ENCODE measurements at regions not wholly inside any gene's neighbourhood (a gene's known extent, or its start where the extent isn't known, plus 50 kb on each side); places are given as distances from the start of the nearest gene placed in this dataset.
"Not testable (repeated sequence)": the region's sequence is repeated elsewhere in the genome, so short reads cannot be mapped to it uniquely, and the experiment has no call there.

DNA sequence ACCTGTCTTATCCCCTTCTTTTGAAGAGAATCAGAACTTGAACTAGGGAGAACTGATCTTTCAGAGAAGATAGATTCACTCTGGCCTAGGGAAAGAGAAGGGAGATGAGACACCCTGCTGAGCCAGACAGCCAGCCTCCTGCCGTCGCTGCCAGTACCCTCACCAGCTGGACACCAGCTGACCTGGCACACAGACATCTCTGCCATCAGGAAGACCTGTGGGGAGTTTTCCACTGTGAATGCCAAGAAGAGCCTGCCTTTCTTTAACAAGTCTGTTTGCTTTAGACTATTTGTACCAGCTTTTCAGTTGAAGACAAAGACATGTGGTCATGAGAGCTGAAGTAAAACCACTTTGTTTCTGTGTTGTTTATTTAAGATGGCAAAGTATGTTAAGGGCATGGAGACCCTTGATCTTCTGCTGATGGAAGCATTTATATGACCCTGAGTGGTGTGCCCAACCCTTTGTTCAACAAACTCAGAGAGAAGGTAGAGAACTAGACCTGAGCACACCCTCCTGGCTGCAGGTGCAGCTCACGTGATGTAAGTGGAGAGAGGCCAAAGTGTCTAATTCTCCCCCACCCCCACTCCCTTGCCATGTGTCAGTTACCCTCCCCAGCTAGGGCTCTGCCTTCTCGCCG, 82.3 kb upstream of the SLC24A3 start:
- H3K36me3 ChIP-seq (replicated peaks in 1 of 2), result no peaks in the 10 kb centered on the region
- H3K9me3 ChIP-seq (replicated peaks in 1 of 3), result no peaks in the 10 kb centered on the region
- no peaks in the 10 kb centered on the region for H3K27me3 ChIP-seq
- H3K27ac ChIP-seq, result no peak overlapping the region
- DNase-seq, result no peak
- H3K4me3 ChIP-seq, result no peak overlapping the region
- TF ChIP-seq, protein P1, sequence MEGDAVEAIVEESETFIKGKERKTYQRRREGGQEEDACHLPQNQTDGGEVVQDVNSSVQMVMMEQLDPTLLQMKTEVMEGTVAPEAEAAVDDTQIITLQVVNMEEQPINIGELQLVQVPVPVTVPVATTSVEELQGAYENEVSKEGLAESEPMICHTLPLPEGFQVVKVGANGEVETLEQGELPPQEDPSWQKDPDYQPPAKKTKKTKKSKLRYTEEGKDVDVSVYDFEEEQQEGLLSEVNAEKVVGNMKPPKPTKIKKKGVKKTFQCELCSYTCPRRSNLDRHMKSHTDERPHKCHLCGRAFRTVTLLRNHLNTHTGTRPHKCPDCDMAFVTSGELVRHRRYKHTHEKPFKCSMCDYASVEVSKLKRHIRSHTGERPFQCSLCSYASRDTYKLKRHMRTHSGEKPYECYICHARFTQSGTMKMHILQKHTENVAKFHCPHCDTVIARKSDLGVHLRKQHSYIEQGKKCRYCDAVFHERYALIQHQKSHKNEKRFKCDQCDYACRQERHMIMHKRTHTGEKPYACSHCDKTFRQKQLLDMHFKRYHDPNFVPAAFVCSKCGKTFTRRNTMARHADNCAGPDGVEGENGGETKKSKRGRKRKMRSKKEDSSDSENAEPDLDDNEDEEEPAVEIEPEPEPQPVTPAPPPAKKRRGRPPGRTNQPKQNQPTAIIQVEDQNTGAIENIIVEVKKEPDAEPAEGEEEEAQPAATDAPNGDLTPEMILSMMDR (IDR thresholded peaks at IDR 0.05), result no peak
- TF ChIP-seq POLR2A (IDR thresholded peaks at IDR 0.05), result no peak
- no peaks in the 10 kb centered on the region for H3K4me1 ChIP-seq (replicated peaks in 1 of 2)
- 62 to 79% (median 75%) methylated on average over 5 of the region's 5 CpGs for WGBS, 4 donors
- intact Hi-C loops (cut with DNase I), result no loop called here

DNA sequence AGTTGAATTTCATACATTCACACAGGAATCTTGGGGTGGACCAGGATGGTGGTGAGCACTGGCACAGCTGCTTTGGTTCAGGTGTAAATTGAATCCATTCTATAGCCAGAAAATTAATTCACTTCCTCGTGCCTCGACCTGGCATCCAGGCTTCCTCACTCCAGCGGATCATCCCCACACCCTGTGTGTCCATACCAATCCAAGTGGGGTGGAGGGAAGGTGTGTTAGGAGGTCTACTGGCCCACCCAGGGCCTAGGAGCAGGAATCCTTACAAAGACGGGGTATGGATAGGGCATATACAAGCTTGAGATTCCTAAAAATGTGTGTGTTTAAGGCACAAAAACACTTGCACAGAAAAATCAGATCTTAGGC, 81.8 kb upstream of the SLC24A3 start:
- Histone ChIP-seq H3K4me1 (replicated peaks in 1 of 2) (no peaks in the 10 kb centered on the region), H3K36me3 (replicated peaks in 1 of 2) (no peaks in the 10 kb centered on the region), H3K27me3 (no peaks in the 10 kb centered on the region), H3K9me3 (replicated peaks in 1 of 3) (no peaks in the 10 kb centered on the region), H3K4me3 (no peak overlapping the region), H3K27ac (no peak overlapping the region)
- no peak for DNase-seq
- intact Hi-C loops (cut with DNase I), result no loop called here
- WGBS, 4 donors, result 83 to 92% (median 89%) methylated on average over 4 of the region's 4 CpGs
- TF ChIP-seq, protein P1 (IDR thresholded peaks at IDR 0.05), result no peak
- TF ChIP-seq POLR2A (IDR thresholded peaks at IDR 0.05), result no peak

DNA sequence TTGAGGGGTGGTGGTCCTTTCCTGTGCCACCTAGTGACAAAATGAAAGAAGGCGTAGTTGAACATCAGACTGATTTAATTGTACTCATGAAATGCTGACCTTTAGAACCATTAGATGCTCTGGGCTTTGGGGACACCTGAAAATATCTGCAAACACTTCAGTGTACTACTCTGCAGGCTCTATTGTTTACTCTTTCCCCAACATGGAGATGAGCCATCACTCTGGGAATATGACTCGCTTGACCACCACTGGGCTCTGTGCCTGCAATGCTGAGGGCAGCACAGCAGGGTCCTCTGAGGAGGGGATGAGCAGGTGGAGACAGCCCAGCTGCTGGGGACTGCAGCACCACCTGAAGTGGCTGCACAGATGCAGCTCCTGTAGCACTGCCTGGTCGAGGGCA, 74.8 kb upstream of the SLC24A3 start:
- no peak for DNase-seq
- TF ChIP-seq POLR2A (IDR thresholded peaks at IDR 0.05), result no peak
- TF ChIP-seq, protein P1 (IDR thresholded peaks at IDR 0.05), result no peak
- 68 to 76% (median 71%) methylated on average over 2 to 3 of the region's 3 CpGs for WGBS, 4 donors
- Histone ChIP-seq H3K27ac (no peak overlapping the region), H3K36me3 (replicated peaks in 1 of 2) (no peaks in the 10 kb centered on the region), H3K4me1 (replicated peaks in 1 of 2) (no peaks in the 10 kb centered on the region), H3K27me3 (no peaks in the 10 kb centered on the region), H3K4me3 (no peak overlapping the region), H3K9me3 (replicated peaks in 1 of 3) (no peaks in the 10 kb centered on the region)
- intact Hi-C loops (cut with DNase I), result no loop called here

DNA sequence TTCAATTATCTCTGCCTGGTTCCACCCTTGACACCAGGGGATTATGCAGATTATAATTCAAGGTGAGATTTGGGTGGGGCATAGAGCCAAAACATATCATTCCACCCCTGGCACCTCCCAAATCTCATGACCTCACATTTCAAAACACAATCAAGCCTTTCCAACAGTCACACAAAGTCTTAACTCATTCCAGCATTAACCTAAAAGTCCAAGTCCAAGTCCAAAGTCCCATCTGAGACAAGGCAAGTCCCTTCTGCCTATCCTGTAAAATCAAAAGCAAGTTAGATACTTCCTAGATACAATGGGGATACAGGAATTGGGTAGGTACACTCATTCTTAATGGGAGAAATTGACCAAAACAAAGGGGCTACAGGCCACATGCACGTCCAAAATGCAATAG, 73.7 kb upstream of the SLC24A3 start:
- Histone ChIP-seq H3K36me3 (replicated peaks in 1 of 2) (no peaks in the 10 kb centered on the region), H3K4me1 (replicated peaks in 1 of 2) (no peaks in the 10 kb centered on the region), H3K4me3 (no peak overlapping the region), H3K27ac (no peak overlapping the region), H3K9me3 (replicated peaks in 1 of 3) (no peaks in the 10 kb centered on the region), H3K27me3 (no peaks in the 10 kb centered on the region)
- TF ChIP-seq, protein P1 (IDR thresholded peaks at IDR 0.05), result no peak
- TF ChIP-seq POLR2A (IDR thresholded peaks at IDR 0.05), result no peak
- WGBS, 4 donors, result 42 to 73% (median 67%) methylated on average over 1 of the region's 1 CpG
- intact Hi-C loops (cut with DNase I), result no loop called here
- DNase-seq, result no peak

DNA sequence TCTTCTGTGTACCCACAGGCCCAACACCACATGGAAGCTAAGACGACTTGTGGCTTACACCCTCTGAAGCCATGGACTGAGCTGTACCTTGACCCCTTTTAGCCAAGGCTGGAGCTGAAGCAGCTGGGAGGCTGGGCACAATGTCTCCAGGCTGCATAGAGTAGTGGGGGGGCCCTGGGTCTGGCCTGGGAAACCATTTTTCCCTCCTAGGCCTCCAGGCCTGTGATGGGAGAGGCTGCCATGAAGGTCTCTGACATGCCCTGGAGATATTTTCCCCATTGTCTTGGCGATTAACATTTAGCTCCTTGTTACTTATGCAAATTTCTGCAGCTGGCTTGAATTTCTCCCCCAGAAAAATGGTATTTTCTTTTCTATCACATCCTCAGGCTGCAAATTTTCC, 72.9 kb upstream of the SLC24A3 start:
- intact Hi-C loops (cut with DNase I); H3K4me3 ChIP-seq; H3K36me3 ChIP-seq (replicated peaks in 1 of 2); DNase-seq; H3K27me3 ChIP-seq; H3K27ac ChIP-seq; H3K9me3 ChIP-seq (replicated peaks in 1 of 3); H3K4me1 ChIP-seq (replicated peaks in 1 of 2): not testable (repeated sequence)
- WGBS, 4 donors, result 61 to 82% (median 73%) methylated on average over 2 of the region's 2 CpGs

Measured in adrenal gland (tissue), 9 donors.